Tibial nerve (tissue), 4 donors: ENCODE measurements at regions not wholly inside any gene's neighbourhood (a gene's known extent, or its start where the extent isn't known, plus 50 kb on each side); places are given as distances from the start of the nearest gene placed in this dataset.
"Not testable (repeated sequence)": the region's sequence is repeated elsewhere in the genome, so short reads cannot be mapped to it uniquely, and the experiment has no call there.

Experiments used
- DNase-seq, 2 donors: peaks; one replicate each; pipeline ENCODE4 v3.0.0-alpha.2; 2019; ENCODE audit warnings: low spot score in 2 of 2
- H3K27ac ChIP-seq, 4 donors: fragments of 200-600 bp; sonication (generic) in 3 of 4; one replicate each; pipeline ENCODE4 v1.5.1; 2017 to 2019; ENCODE audit warnings: mild to moderate bottlenecking in 1 of 4
- H3K27me3 ChIP-seq, 2 donors: fragments of 200-600 bp; sonication (generic) in 1 of 2; one replicate each; pipeline versions ENCODE4 v1.5.1 to v1.6.0; 2017 to 2019
- H3K36me3 ChIP-seq, 3 donors: fragments of 200-600 bp; sonication (generic); one replicate each; pipeline ENCODE4 v1.5.1; 2018 to 2019
- H3K4me1 ChIP-seq, 4 donors: fragments of 200-600 bp; sonication (generic) in 3 of 4; one replicate each; pipeline ENCODE4 v1.5.1; 2017 to 2019
- H3K4me3 ChIP-seq, 4 donors: fragments of 200-600 bp; sonication (generic) in 3 of 4; one replicate each; pipeline ENCODE4 v1.5.1; 2017 to 2019; ENCODE audit warnings: mild to moderate bottlenecking in 1 of 4, moderate library complexity in 1 of 4
- H3K9me3 ChIP-seq, 4 donors: fragments of 200-600 bp; sonication (generic) in 3 of 4; one replicate each; pipeline ENCODE4 v1.5.1; 2017 to 2019
- EP300 ChIP-seq, 2 donors: sonication (generic); formaldehyde crosslinking; IDR thresholded peaks; one replicate each; pipeline ENCODE4 v1.6.1; 2017; ENCODE audit warnings: antibody characterized with exemption in 2 of 2, mild to moderate bottlenecking in 1 of 2
- POLR2A ChIP-seq, 2 donors: fragments of 450-650 bp; IDR thresholded peaks; one replicate each; pipeline ENCODE4 v1.6.1; 2017; ENCODE audit warnings: antibody characterized with exemption in 2 of 2, mild to moderate bottlenecking in 2 of 2, moderate library complexity in 2 of 2
- WGBS, 2 donors: methylation state at CpG; one replicate each; pipeline ENCODE4 v1.1.5; 2018; 5-methylcytosine and 5-hydroxymethylcytosine counted together
- TF ChIP-seq, protein P1 (sequence below), 5 experiments: fragments of 200-600 bp in 3 of 5; fragments of 450-650 bp in 2 of 5; sonication (generic) in 3 of 5; IDR thresholded peaks; one replicate each; pipeline ENCODE4 v1.5.1; 2016 to 2019; ENCODE audit warnings: antibody characterized with exemption in 5 of 5, mild to moderate bottlenecking in 3 of 5, moderate library complexity in 2 of 5

DNA sequence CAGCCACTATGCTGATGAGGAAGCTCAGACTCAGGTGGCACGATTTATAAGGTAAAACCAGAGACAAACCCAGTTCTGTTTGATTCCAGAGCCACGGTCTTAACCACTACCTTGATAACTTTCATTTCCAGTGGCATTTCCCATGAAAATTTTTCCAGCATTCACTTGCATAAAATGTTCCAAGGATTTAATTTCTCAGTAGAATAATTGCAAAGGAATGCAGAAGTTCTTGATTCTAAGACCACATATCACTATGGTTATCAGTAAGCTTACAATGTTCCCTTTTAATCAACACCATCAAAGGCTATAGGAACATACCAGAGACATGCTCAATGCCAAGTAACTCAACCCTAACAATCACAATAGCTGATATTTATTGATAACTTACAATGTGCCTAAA, 306.0 kb upstream of the HS3ST5 start:
- TF ChIP-seq, protein P1, sequence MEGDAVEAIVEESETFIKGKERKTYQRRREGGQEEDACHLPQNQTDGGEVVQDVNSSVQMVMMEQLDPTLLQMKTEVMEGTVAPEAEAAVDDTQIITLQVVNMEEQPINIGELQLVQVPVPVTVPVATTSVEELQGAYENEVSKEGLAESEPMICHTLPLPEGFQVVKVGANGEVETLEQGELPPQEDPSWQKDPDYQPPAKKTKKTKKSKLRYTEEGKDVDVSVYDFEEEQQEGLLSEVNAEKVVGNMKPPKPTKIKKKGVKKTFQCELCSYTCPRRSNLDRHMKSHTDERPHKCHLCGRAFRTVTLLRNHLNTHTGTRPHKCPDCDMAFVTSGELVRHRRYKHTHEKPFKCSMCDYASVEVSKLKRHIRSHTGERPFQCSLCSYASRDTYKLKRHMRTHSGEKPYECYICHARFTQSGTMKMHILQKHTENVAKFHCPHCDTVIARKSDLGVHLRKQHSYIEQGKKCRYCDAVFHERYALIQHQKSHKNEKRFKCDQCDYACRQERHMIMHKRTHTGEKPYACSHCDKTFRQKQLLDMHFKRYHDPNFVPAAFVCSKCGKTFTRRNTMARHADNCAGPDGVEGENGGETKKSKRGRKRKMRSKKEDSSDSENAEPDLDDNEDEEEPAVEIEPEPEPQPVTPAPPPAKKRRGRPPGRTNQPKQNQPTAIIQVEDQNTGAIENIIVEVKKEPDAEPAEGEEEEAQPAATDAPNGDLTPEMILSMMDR (IDR thresholded peaks at IDR 0.05) = no peak
- TF ChIP-seq EP300 (IDR thresholded peaks at IDR 0.05) (no peak), POLR2A (IDR thresholded peaks at IDR 0.05) (no peak)

DNA sequence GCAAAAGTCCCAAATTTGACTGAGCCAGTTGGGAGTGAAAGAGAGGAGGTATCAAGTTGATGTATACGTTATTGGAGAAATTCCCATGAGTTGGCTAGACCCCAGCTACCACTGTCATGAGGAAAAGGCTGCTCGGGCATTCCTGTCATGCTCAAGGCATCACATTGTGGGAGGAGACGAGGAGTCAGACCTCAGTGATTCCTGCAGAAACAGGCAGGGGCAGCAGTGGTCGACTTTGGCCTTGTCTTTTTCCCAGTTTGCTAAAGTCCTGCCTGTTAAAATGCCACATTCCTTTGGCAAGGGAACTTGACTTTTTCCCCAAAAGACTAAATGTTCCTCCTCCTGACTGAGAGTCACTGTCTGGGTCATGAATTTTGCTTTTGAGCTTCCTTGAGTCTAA, 295.5 kb upstream of the HS3ST5 start:
- WGBS, 2 donors = 22 to 33% methylated on average over 4 of the region's 4 CpGs
- no peaks in the 10 kb centered on the region for H3K4me1 ChIP-seq
- TF ChIP-seq POLR2A (IDR thresholded peaks at IDR 0.05) (no peak), EP300 (IDR thresholded peaks at IDR 0.05) (no peak)
- TF ChIP-seq, protein P1 (IDR thresholded peaks at IDR 0.05) = no peak
- H3K9me3 ChIP-seq = peaks cover 0 to 2% (median 0%) of the 10 kb centered on the region in 4 donors
- no peaks in the 10 kb centered on the region for H3K27me3 ChIP-seq
- DNase-seq = no peak
- H3K36me3 ChIP-seq = no peaks in the 10 kb centered on the region
- no peak overlapping the region for H3K27ac ChIP-seq
- no peak overlapping the region for H3K4me3 ChIP-seq

More for the DNA sequence above, 306.0 kb upstream of the HS3ST5 start:
- Histone ChIP-seq H3K4me1 (no peaks in the 10 kb centered on the region), H3K27ac (no peak overlapping the region), H3K9me3 (no peaks in the 10 kb centered on the region), H3K4me3 (no peak overlapping the region), H3K27me3 (no peaks in the 10 kb centered on the region), H3K36me3 (no peaks in the 10 kb centered on the region)
- no peak for DNase-seq
- 79 to 81% methylated on average over 2 of the region's 2 CpGs for WGBS, 2 donors

GRCh38 chr6:114634016-114634415, 291.2 kb upstream of the HS3ST5 start:
- H3K36me3 ChIP-seq = no peaks in the 10 kb centered on the region

GRCh38 chr6:114626226-114626625, 283.4 kb upstream of the HS3ST5 start:
- not testable (repeated sequence) for H3K9me3 ChIP-seq, H3K27me3 ChIP-seq, H3K36me3 ChIP-seq, H3K4me3 ChIP-seq, H3K4me1 ChIP-seq, H3K27ac ChIP-seq, DNase-seq
- WGBS, 2 donors = 90 to 100% methylated on average over 1 of the region's 1 CpG

More at GRCh38 chr6:114634016-114634415, 291.2 kb upstream of the HS3ST5 start:
- DNase-seq = no peak
- Histone ChIP-seq H3K4me1 (no peaks in the 10 kb centered on the region), H3K4me3 (no peak overlapping the region), H3K27ac (no peak overlapping the region), H3K27me3 (no peaks in the 10 kb centered on the region), H3K9me3 (no peaks in the 10 kb centered on the region)
- TF ChIP-seq, protein P1 (IDR thresholded peaks at IDR 0.05) = no peak
- TF ChIP-seq EP300 (IDR thresholded peaks at IDR 0.05) (no peak), POLR2A (IDR thresholded peaks at IDR 0.05) (no peak)

DNA sequence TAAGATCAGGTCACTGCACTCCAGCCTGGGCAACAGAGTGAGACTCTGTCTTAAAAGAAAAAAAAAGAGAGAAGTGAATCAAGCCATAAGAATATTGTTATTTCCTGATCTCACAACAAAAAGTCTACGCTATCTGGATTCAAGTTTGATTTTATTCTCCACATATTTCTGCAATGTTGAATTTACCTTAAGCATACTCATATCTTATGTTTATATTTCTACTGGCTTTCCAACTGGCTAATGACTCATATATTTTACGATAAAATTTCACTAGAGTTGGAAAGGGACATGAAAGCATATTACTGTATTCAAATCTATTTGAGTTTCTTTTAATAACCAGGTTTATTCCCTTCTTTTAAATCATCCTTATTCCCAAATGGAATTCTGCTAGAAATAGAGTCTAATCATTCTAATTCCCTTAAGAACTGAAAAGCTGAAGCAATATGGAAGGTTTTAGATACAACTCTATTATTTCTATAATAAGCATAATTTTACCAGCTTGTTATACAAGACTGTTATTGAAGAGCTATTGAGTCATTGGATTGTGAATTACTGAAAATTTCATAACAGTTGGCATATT, 276.9 kb upstream of the HS3ST5 start:
- DNase-seq = no peak
- Histone ChIP-seq H3K4me1 (no peaks in the 10 kb centered on the region), H3K27ac (no peak overlapping the region), H3K27me3 (no peaks in the 10 kb centered on the region), H3K36me3 (no peaks in the 10 kb centered on the region), H3K9me3 (no peaks in the 10 kb centered on the region), H3K4me3 (no peak overlapping the region)
- TF ChIP-seq, protein P1 (IDR thresholded peaks at IDR 0.05) = no peak
- TF ChIP-seq EP300 (IDR thresholded peaks at IDR 0.05) = no peak
- WGBS, 2 donors = 81 to 87% methylated on average over 2 of the region's 2 CpGs

GRCh38 chr6:114611696-114612095, 268.9 kb upstream of the HS3ST5 start:
- H3K9me3 ChIP-seq = no peaks in the 10 kb centered on the region
- H3K27ac ChIP-seq = no peak overlapping the region
- TF ChIP-seq, protein P1 (IDR thresholded peaks at IDR 0.05) = no peak
- TF ChIP-seq POLR2A (IDR thresholded peaks at IDR 0.05) (no peak), EP300 (IDR thresholded peaks at IDR 0.05) (no peak)
- no peaks in the 10 kb centered on the region for H3K27me3 ChIP-seq
- no peak overlapping the region for H3K4me3 ChIP-seq
- H3K36me3 ChIP-seq = no peaks in the 10 kb centered on the region
- H3K4me1 ChIP-seq = no peaks in the 10 kb centered on the region
- DNase-seq = no peak
